Naive B cell (primary cell): ENCODE measurements at regions not wholly inside any gene's neighbourhood (a gene's known extent, or its start where the extent isn't known, plus 50 kb on each side); places are given as distances from the start of the nearest gene placed in this dataset.

Source experiments
- ATAC-seq, 2 donors: fragments of 150-1000 bp; cut with Tn5 transposase; 2 replicates each; pipeline ENCODE4 v1.10.0; 2021; ENCODE audit warnings: low read depth in 2 of 2, mild to moderate bottlenecking in 2 of 2, moderate library complexity in 2 of 2
- DNase-seq: peaks from one replicate; pipeline ENCODE4 v3.0.0; 2022
- H3K27ac Mint-ChIP-seq, 6 donors: one replicate each; pipeline ENCODE4 v1.8.0; 2020 to 2022; ENCODE audit warnings: mild to moderate bottlenecking in 6 of 6, mixed read lengths in 6 of 6, moderate library complexity in 5 of 6, inconsistent platforms in 2 of 6
- H3K27me3 Mint-ChIP-seq, 3 donors: one replicate each; pipeline ENCODE4 v1.8.0; 2021 to 2022; ENCODE audit warnings: mixed read lengths in 3 of 3, mild to moderate bottlenecking in 1 of 3
- H3K36me3 Mint-ChIP-seq, 2 donors: one replicate each; pipeline ENCODE4 v1.8.0; 2020 to 2022; ENCODE audit warnings: mixed read lengths in 2 of 2, inconsistent platforms in 1 of 2, mild to moderate bottlenecking in 1 of 2
- H3K4me1 Mint-ChIP-seq, 3 donors: one replicate each; pipeline ENCODE4 v1.8.0; 2020 to 2022; ENCODE audit warnings: mixed read lengths in 3 of 3, inconsistent platforms in 1 of 3, mild to moderate bottlenecking in 1 of 3, moderate library complexity in 1 of 3
- H3K4me3 Mint-ChIP-seq, 8 donors: one replicate each; pipeline ENCODE4 v1.8.0; 2020 to 2022; ENCODE audit warnings: mild to moderate bottlenecking in 8 of 8, mixed read lengths in 8 of 8, moderate library complexity in 8 of 8, inconsistent platforms in 2 of 8
- H3K9me3 Mint-ChIP-seq, 7 donors: one replicate each; pipeline ENCODE4 v1.8.0; 2020 to 2022; ENCODE audit warnings: mixed read lengths in 7 of 7, mild to moderate bottlenecking in 5 of 7, inconsistent platforms in 2 of 7, moderate library complexity in 1 of 7

- Mint-ChIP-seq H3K27me3 (no peaks in the 10 kb centered on the region), H3K4me3 (no peak overlapping the region), H3K27ac (no peak overlapping the region), H3K9me3 (peaks cover 7 to 23% (median 15%) of the 10 kb centered on the region in 7 donors), H3K4me1 (no peaks in the 10 kb centered on the region), H3K36me3 (no peaks in the 10 kb centered on the region)
- no peak for ATAC-seq
- DNase-seq, result no peak
These were observed 194.0 kb upstream of the PLXNA2 start for GRCh38 chr1:208438112-208438699.

- Mint-ChIP-seq H3K36me3 (no peaks in the 10 kb centered on the region), H3K9me3 (peaks cover 10 to 47% (median 16%) of the 10 kb centered on the region in 7 donors), H3K4me1 (peaks cover 0 to 3% (median 0%) of the 10 kb centered on the region in 3 donors), H3K4me3 (no peak overlapping the region), H3K27me3 (peaks cover 0 to 14% (median 0%) of the 10 kb centered on the region in 3 donors), H3K27ac (no peak overlapping the region)
- ATAC-seq (no peak), DNase-seq (no peak)
These were observed 201.6 kb upstream of the PLXNA2 start for GRCh38 chr1:208445758-208446203.

- Mint-ChIP-seq H3K36me3 (no peaks in the 10 kb centered on the region), H3K27ac (peak overlapping the region in 1 of 6 donors; percentile 14), H3K4me3 (no peak overlapping the region)
These were observed 202.1 kb upstream of the PLXNA2 start for GRCh38 chr1:208446271-208446691.

GRCh38 chr1:208448425-208448824, 204.2 kb upstream of the PLXNA2 start:
- Mint-ChIP-seq H3K27me3 (peaks cover 0 to 14% (median 3%) of the 10 kb centered on the region in 3 donors), H3K9me3 (peaks cover 0 to 22% (median 4%) of the 10 kb centered on the region in 7 donors), H3K4me1 (peaks cover 0 to 3% (median 0%) of the 10 kb centered on the region in 3 donors), H3K4me3 (no peak overlapping the region), H3K27ac (no peak overlapping the region), H3K36me3 (no peaks in the 10 kb centered on the region)
- ATAC-seq, result no peak
- no peak for DNase-seq

More at GRCh38 chr1:208446271-208446691, 202.1 kb upstream of the PLXNA2 start:
- H3K27me3 Mint-ChIP-seq, result peaks cover 0 to 14% (median 0%) of the 10 kb centered on the region in 3 donors
- ATAC-seq (no peak), DNase-seq (no peak)
- peaks cover 10 to 42% (median 15%) of the 10 kb centered on the region in 7 donors for H3K9me3 Mint-ChIP-seq
- peaks cover 0 to 3% (median 0%) of the 10 kb centered on the region in 3 donors for H3K4me1 Mint-ChIP-seq

GRCh38 chr1:208449951-208450350, 205.8 kb upstream of the PLXNA2 start:
- no peak for ATAC-seq
- H3K27ac Mint-ChIP-seq, result no peak overlapping the region
- peaks cover 0 to 14% (median 3%) of the 10 kb centered on the region in 3 donors for H3K27me3 Mint-ChIP-seq

GRCh38 chr1:208450958-208451357, 206.8 kb upstream of the PLXNA2 start:
- DNase-seq (no peak), ATAC-seq (no peak)
- H3K27ac Mint-ChIP-seq, result no peak overlapping the region
- H3K4me1 Mint-ChIP-seq, result peaks cover 0 to 3% (median 0%) of the 10 kb centered on the region in 3 donors
- peaks cover 0 to 5% (median 0%) of the 10 kb centered on the region in 7 donors for H3K9me3 Mint-ChIP-seq
- H3K27me3 Mint-ChIP-seq, result peaks cover 0 to 14% (median 3%) of the 10 kb centered on the region in 3 donors
- no peaks in the 10 kb centered on the region for H3K36me3 Mint-ChIP-seq
- no peak overlapping the region for H3K4me3 Mint-ChIP-seq

More at GRCh38 chr1:208449951-208450350, 205.8 kb upstream of the PLXNA2 start:
- Mint-ChIP-seq H3K9me3 (peaks cover 0 to 7% (median 0%) of the 10 kb centered on the region in 7 donors), H3K4me1 (peaks cover 0 to 3% (median 0%) of the 10 kb centered on the region in 3 donors), H3K36me3 (no peaks in the 10 kb centered on the region), H3K4me3 (no peak overlapping the region)
- DNase-seq, result no peak

- ATAC-seq, result no peak
These were observed 211.6 kb upstream of the PLXNA2 start for GRCh38 chr1:208455821-208456220.

GRCh38 chr1:208456487-208456886, 212.3 kb upstream of the PLXNA2 start:
- DNase-seq, result no peak
- no peaks in the 10 kb centered on the region for H3K4me1 Mint-ChIP-seq
- H3K27me3 Mint-ChIP-seq, result peaks cover 0 to 3% (median 0%) of the 10 kb centered on the region in 3 donors
- H3K4me3 Mint-ChIP-seq, result no peak overlapping the region
- no peak overlapping the region for H3K27ac Mint-ChIP-seq
- H3K9me3 Mint-ChIP-seq, result peaks cover 0 to 7% (median 4%) of the 10 kb centered on the region in 7 donors
- no peaks in the 10 kb centered on the region for H3K36me3 Mint-ChIP-seq
- no peak for ATAC-seq

More at GRCh38 chr1:208455821-208456220, 211.6 kb upstream of the PLXNA2 start:
- H3K27ac Mint-ChIP-seq, result no peak overlapping the region
- peaks cover 0 to 7% (median 4%) of the 10 kb centered on the region in 7 donors for H3K9me3 Mint-ChIP-seq
- DNase-seq, result no peak
- peaks cover 0 to 3% (median 0%) of the 10 kb centered on the region in 3 donors for H3K27me3 Mint-ChIP-seq
- no peaks in the 10 kb centered on the region for H3K36me3 Mint-ChIP-seq
- no peak overlapping the region for H3K4me3 Mint-ChIP-seq
- no peaks in the 10 kb centered on the region for H3K4me1 Mint-ChIP-seq

GRCh38 chr1:208460823-208461222, 216.6 kb upstream of the PLXNA2 start:
- H3K4me3 Mint-ChIP-seq, result no peak overlapping the region
- no peaks in the 10 kb centered on the region for H3K36me3 Mint-ChIP-seq
- no peaks in the 10 kb centered on the region for H3K27me3 Mint-ChIP-seq
- peaks cover 0 to 7% (median 4%) of the 10 kb centered on the region in 7 donors for H3K9me3 Mint-ChIP-seq
- H3K4me1 Mint-ChIP-seq, result no peaks in the 10 kb centered on the region
- no peak for DNase-seq
- no peak for ATAC-seq
- H3K27ac Mint-ChIP-seq, result no peak overlapping the region

- Mint-ChIP-seq H3K4me1 (no peaks in the 10 kb centered on the region), H3K36me3 (no peaks in the 10 kb centered on the region), H3K27me3 (no peaks in the 10 kb centered on the region), H3K4me3 (no peak overlapping the region), H3K9me3 (peaks cover 0 to 7% (median 4%) of the 10 kb centered on the region in 7 donors), H3K27ac (no peak overlapping the region)
- no peak for DNase-seq
- ATAC-seq, result no peak
These were observed 217.5 kb upstream of the PLXNA2 start for GRCh38 chr1:208461680-208462079.

- Mint-ChIP-seq H3K36me3 (no peaks in the 10 kb centered on the region), H3K4me1 (no peaks in the 10 kb centered on the region), H3K9me3 (peaks cover 0 to 4% (median 0%) of the 10 kb centered on the region in 7 donors), H3K27ac (no peak overlapping the region), H3K27me3 (no peaks in the 10 kb centered on the region), H3K4me3 (no peak overlapping the region)
- DNase-seq, result no peak
- ATAC-seq, result no peak
These were observed 218.6 kb upstream of the PLXNA2 start for GRCh38 chr1:208462761-208463160.

- Mint-ChIP-seq H3K9me3 (no peaks in the 10 kb centered on the region), H3K27me3 (no peaks in the 10 kb centered on the region), H3K4me1 (no peaks in the 10 kb centered on the region), H3K27ac (no peak overlapping the region), H3K36me3 (no peaks in the 10 kb centered on the region), H3K4me3 (no peak overlapping the region)
- ATAC-seq (no peak), DNase-seq (no peak)
These were observed 221.1 kb upstream of the PLXNA2 start for GRCh38 chr1:208465266-208465665.

- Mint-ChIP-seq H3K4me1 (no peaks in the 10 kb centered on the region), H3K27ac (no peak overlapping the region), H3K27me3 (no peaks in the 10 kb centered on the region), H3K9me3 (no peaks in the 10 kb centered on the region), H3K4me3 (no peak overlapping the region), H3K36me3 (no peaks in the 10 kb centered on the region)
- ATAC-seq (no peak), DNase-seq (no peak)
These were observed 221.8 kb upstream of the PLXNA2 start for GRCh38 chr1:208465786-208466590.
